HG03354 (cell line): ENCODE measurements at regions not wholly inside any gene's neighbourhood (a gene's known extent, or its start where the extent isn't known, plus 50 kb on each side); places are given as distances from the start of the nearest gene placed in this dataset.

ENCODE experiments used
- ATAC-seq: cut with Tn5 transposase; IDR thresholded peaks from one replicate; pipeline ENCODE4 v1.9.1; 2021; ENCODE audit warnings: mild to moderate bottlenecking; ENCODE audit not compliant: unreplicated experiment, poor library complexity, severe bottlenecking

DNA sequence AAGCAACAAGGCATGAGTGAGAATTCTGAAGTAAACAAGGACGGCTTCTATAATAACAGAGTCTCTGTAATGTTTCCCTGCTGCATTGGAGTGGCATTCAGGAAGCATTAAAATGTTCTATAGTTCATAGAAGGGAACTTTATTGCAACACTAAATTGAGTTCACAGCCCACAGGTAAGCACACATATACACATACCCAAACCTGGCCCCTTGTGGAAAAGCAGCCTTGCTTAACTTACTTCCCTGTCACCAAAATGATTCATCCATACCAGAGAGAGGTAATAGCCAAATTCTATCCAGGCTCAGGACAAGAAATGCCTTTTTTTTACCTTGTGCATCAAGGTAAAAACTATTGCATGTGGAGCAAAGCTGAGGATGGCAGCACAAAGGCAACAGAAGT lies 241.4 kb downstream of the HHIPL2 start:
- ATAC-seq = no peak

DNA sequence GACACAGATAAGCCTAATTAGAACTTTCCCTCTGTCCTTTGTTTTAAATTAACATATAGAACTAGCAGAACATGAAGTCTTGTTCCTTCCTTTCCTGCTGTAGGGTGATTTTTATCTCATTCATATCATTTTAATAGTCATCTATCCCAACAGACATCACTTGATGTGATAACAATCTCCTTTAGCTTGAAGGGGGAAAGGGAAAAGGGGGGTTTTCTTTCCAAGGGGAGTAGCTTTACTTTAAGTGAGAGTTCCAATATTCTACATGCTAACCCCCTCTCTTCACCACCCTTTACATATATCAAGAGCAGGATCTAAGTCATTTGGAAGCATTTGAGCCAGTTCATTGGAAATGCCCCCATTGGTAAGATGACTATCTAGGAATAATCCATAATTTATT lies 241.9 kb downstream of the HHIPL2 start:
- no peak for ATAC-seq

DNA sequence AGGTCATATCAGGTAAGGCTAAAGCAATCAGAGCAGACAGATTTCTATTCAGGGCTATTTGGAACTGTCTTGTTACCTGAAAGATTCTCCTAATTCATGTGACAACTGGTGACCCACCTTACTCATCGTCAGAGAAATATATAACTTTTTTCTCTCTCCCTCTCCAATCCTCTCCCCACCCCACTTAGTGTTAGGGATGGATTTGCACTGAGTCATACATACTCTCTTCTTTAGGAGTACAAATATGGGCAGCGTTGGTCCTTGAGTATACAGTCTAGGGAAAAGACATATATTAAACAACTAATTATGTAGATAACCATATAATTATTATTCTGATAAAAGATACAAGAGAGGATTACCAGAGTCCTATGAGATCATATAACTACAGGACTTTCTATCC lies 246.3 kb downstream of the HHIPL2 start:
- ATAC-seq = no peak

DNA sequence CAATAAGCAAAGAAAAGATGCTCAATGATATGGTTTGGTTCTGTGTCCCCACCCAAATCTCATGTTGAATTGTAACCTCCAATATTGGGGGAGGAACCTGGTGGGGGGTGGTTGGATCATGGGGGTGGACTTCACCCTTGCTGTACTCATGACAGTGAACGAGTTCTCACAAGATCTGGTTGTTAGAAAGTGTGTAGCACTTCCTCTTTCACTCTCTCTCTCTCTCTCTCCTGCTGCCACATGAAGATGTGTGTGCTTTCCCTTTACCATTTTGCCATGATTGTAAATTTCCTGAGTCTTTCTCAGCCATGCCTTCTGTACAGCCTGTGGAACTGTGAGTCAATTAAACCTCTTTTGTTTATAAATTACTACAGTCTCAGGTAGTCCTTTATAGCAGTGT lies 248.4 kb downstream of the HHIPL2 start:
- no peak for ATAC-seq

DNA sequence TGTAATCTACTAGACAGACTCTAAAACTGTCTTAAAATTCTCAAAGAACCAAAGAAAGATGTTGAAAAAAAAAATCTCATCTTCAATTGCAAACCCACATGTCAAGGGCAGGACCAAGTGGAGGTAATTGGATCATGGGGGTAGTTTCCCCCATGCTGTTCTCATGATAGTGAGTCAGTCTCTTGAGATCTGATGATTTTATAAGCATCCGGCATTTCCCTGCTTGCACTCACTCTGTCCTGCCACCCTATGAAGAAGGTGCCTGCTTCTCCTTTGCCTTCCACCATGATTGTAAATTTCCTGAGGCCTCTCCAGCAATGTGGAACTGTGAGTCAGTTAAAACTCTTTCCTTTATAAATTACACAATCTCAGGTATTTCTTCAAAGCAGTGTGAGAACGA lies 257.0 kb downstream of the HHIPL2 start:
- no peak for ATAC-seq

DNA sequence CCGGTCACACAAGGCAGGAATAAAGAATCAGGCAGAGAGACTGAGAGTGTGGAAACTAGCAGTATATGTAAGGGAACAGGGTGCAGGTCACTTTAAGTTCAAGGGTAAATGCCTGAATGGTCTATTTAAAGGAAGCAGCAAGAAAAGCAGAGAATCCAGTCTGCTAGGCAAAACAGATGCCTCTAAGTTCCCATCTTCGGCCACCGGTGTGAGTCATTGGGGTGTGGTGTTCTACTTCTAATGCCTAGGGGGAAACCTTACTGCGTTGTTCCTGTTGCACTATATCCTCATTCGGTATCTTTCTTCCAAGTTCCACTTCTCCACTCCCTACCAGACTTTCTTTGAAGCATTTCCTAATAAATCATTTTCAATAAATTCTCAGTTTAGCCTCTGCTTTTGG lies 259.9 kb downstream of the HHIPL2 start:
- no peak for ATAC-seq

DNA sequence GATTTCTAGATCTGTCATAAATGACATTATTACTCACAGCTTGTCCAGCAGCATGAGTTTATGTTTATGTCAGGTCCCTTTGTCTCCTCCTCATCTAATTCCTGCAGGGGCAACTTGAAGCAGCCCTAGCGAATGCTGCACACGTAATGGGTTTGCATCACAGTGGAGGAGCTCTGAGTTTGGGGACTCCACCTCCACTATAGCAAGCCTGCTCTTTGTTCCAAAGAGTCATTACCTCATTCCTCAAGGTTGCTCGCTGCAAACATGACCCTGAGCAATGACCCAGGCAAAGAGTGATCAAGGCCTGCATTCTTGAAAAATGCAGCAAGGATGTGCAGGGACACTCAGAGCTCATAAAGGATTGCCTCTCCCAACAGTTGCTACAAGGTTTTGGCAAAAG lies 261.9 kb downstream of the HHIPL2 start:
- ATAC-seq = no peak

DNA sequence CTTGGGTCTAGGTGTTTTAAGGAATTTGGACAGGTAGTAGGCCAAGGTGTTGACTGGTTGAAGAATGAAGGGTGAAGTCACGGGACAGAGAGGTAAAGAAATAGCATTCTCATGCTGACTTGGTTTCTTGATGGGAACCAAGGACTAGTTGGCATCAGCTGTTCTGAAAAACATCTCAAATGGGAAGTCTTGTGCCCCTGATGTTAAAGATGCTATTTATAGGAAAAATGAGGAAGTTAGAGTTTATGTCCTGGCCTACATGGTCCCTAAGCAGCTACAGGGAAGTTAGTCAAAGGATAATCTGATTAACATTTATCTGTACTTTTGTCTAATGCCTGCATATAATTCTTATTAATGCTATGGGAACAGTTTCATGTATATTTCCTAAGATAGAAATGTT lies 262.4 kb downstream of the HHIPL2 start:
- no peak for ATAC-seq

DNA sequence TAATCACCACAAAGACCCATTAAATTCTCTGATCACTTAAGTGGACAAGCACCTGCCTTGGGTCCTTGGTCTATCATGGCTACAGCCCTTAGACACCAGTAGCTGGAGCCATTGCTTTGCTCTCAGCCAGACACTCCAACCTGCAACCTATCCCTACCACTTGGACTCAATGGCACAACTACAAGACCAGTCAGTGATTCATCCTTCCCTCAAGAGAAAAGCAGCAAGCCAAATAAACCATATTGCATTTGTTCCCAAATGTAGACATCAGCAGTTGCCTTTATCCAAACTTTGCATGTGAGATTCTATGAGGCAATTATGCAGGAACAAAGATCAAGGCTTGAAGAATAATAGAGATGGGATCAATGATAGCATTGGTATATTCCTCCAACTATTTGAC lies 263.4 kb downstream of the HHIPL2 start:
- ATAC-seq = no peak

DNA sequence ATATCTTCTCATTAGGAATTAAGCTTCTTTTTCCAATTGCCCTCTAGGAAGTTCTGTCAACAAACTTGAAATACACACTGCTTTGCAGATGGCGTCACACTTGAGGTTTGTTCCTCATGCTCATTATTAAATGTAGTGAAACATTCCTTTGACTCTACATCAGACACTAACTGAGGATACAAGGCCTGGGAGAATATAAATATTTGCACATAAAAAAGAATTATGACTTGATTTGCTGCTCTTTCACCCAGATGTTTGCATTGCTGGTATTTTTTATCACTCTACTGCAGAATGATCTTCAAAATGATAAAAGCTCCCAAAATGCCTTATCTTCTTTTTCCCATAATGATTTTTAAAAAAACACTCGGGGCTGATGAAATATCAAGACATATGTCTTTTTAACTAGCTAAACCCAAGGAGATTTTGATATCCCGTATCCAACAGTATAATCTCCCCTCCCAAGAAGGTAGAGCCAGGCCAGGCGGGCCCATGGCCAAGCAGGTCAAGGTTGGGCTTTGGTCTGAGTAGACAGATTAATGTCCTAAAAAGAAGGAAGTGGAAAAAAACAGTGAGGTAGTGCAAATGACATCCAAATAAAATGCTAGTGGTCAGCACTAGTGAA lies 264.6 kb downstream of the HHIPL2 start:
- no peak for ATAC-seq

DNA sequence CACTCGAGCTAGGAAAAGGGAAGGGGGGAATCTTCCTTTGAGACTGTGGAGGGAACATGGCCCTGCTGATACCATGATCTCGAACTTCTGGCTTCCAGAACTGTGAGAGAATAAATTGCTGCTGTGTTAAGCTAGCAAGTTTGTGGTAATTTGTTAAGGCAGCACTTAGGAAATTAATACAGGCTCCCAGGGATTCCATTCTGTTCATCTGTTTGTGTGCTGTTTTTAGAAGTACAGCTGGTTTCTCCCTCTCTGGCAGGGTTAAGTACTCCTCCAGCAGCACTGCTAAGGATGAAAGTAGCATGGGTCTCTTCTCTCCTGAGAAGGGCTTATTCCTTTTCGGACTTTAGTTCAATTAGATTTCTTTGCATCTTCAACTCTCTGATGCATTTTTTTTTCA lies 268.3 kb downstream of the HHIPL2 start:
- ATAC-seq = no peak

DNA sequence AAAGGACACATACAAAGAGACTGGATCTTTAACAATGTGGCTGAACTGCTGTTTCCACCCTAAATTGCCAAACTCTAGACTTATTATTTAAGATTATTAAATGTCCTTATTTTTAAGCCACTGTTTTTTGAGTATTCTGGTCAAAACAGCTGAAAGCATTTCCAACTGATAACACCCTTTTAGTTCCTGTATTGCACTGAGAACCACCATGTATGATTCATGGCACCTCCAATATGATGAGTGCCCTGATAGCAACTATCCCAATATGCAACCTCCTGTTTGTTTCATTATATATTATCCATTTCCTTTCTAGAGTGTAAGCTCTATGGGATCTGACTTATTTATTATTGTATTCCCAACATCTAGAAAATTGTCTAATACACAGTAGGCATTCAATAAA lies 269.4 kb downstream of the HHIPL2 start:
- no peak for ATAC-seq

DNA sequence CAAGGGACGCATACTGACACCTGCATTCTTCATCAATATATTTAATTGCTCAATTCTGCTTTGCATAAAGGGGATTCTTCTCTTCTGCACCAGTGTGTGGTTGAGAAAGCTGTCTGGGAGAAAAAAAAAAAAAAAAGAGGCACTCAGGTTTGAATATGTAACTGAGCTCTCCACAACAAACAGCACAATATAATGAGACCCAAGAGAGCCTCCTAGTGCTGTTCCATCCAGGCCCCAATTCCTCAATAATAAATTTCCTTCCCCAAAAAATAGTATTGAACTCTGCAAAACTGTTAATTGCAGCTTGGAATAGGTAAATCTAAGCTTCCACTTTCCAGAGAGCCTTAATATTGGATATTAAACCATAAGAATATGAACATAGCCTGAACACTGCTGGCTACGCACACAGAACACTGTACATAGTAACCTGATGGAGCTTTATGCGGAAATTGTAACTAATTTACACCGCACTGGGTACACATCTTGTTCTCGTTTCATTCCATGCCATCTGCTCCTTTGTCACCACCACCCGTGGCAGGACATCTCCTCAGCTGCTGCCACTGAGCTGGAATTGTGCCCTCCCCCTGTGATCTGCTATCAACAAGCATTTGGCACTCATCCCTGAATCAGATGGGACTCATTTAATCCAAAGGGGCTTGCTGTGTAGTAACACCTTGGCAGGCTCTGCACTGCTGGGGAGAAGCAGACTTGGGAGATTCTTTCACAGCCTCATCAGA lies 272.0 kb downstream of the HHIPL2 start:
- no peak for ATAC-seq

DNA sequence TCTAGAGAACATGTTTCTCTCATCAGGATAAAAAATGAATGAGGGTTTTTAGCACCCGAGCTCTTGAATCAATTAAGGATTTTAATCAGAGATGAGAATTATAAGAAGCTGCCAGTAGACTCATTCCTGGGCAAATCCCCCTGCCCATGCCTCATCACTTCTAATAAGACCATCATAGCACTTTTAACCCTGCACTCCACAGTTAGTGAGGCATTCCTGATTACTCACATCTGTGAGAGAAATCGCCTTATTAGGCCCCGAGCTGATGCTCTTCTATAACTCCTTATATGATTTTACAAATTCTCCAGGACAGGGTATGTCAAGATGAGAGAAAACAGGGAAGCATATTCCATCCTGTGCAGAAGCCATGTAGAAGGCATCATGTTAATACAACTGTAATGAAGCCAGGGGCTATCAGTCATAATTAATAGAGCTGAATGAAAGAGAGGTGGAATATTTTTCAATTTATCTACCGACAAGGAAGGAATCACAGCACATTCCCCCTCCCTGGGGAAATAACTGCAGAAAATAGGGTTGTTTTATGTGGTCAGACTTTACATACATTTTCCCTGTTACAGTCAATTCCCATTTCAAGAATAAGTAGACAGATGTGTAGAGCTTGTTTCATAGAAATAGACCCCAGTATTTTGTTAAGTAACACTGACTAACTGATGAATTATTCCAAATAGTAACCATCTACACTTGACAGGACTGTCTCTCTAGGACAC lies 272.7 kb downstream of the HHIPL2 start:
- ATAC-seq = no peak

DNA sequence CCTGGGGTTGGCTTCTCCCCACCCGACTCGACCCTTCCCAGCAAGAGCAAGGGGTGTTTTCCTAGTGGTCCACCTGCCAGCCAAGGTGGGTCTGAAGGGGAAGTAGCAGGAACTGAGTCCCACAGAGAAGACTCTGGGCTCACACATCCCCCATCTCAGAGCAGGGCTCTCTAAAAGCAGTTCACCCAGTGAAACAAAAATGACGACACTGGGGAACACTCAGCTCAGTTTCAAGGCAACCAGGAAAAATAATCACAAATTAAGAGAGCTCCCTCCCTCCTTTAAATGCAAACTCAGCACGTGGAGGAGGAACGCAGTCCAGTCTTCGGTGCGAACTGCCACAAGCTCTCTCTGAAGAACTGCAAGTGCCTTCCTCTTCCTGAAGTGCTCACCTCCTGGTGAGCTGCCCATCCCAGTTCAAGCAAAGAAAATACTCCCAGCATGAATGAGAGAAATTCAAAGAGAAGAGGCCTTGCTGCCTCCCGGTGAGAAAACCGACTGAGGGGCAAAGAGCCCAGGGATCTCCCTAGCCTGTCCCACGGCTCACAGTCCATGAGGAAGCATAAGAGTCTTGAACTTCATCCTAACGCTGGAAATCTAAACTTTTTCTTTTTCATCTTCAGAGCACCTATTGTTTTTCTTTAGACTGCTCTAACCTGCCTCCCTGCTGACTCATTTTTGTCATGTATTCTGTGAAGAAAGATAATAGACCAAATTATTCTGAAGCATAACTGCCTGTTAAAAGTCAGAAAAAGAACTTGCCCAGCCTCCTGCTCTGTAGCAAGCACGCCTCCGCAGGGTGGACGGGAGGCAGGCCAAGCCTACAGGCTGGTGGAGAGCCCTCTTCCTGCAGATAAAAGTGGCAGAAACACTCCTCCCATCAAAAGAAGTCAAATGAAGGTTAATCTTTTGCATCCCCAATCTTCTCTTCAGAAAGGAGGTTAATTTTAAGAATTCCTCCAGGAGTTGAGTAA lies 281.4 kb downstream of the HHIPL2 start:
- ATAC-seq = no peak

DNA sequence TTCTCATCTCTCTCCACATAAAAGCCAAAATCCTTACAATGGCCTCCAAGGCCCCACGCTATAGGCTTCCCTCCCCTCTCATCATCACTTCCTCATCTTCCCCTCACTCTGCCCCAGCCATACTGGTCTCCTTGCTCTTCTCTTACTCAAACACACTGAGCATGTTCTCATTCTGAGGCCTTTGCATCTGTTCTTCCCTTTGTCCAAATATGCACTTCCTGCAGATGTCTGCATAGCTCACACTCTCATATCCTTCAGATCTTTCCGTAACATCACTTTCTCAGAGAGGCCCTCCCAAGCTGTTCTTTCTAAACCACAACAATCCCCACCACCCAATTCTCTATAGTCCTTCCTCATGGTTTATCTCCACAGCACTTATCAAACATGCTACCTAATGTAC lies 284.1 kb downstream of the HHIPL2 start:
- no peak for ATAC-seq

DNA sequence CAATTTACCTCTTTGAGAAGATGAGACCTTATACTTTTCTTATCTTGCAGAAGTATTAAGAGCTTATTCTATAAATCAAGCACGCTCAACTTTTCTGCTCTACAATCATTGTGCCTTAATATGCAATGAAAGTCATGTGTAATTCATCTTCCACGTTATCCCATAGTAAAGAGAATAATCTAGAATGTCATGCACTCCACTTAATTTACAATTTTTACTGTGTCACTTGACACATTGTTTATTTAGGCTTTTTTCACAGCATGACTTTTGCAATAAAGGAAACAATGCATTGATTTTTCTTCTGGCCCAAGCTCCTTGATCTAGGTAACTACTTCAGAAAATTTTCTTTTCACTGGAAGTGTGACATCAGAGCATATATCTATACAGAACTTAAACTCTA lies 290.9 kb downstream of the HHIPL2 start:
- ATAC-seq = no peak

DNA sequence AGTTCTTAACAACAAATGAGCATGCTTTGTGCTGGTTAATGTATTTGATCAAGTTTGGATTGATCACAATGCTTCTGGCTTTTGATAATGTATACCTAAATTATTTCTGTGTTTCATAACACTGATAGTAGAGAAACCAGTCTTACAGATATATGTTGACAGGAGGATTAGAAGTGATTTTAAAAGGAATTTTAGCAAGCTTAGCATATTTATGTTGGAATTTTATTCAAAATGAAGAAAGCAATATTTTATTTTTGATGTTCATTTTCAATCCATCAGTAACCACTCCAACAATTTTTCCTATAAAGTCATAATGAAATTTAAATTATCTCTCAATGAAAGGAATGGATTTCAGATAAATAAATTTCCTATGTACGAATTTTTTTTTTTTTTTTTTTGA lies 291.8 kb downstream of the HHIPL2 start:
- ATAC-seq = no peak

DNA sequence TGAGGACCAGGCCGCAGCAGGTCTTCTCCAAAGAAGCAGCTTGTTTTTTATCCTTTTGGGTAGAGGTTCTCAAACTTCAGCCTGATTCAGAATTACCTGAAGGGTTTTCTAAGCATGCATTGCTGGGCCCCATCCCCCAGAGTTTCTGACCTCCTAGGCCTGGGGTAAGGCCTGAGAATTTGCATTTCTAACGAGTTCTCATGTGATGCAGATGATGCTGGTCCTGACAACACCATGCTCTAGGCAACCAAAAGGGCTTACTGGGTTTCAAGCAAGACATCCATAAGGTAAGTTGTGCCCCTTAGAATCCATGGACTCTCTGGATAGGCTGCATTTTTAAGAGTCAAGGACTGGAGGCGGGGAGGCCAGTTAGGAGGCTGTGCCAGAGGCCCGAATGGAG lies 295.1 kb downstream of the HHIPL2 start:
- no peak for ATAC-seq

DNA sequence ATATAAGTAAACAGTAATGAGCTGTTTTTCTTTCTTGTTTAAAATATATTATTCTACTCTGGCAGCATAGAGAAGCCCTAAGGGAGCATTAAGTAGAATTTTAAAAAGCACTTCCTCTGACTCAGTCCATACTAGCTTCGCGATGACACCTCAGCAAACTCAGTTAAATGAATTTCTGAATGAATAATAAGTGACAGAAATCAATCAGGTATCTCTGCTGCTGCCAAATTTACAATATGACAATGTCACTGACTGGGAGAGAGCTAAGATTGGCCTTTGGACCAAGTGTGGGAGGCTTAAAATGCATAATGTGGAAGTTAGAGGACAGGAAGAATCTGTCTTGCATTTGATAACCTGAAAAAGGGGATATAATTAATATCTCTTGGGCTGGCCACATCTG lies 296.1 kb downstream of the HHIPL2 start:
- no peak for ATAC-seq
